ENCODE measurements at regions not wholly inside any gene's neighbourhood (a gene's known extent, or its start where the extent isn't known, plus 50 kb on each side); places are given as distances from the start of the nearest gene placed in this dataset.

DNA sequence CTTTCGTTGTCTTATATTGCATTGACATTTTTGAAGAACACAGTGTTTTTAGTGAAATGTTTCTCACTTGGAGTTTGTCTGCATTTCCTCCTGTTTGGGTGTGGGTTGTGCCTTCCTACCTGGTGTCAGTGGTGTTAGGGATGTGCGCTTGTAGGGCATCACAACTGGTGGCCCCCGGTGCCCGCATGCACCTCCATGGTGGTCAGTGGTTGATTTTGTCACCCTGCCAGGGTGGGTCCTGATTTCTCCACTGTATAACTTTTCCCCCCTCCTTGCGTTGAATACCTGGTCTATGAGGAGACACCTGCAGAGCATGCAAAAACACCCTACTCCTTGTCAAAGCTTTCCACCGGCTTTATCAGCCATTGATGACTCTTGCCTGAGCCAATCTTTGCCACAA is 132.9 kb downstream of the BARX1 start:
- H3K27me3 Mint-ChIP-seq: peaks cover 67% of the 10 kb centered on the region
- no peak overlapping the region for H3K27ac Mint-ChIP-seq (ENCODE audit: low read depth)
- ATAC-seq (replicated peaks; ENCODE audit: extremely low read depth, poor library complexity, severe bottlenecking): no peak
- H3K4me1 Mint-ChIP-seq: peaks cover 6% of the 10 kb centered on the region
- no peak overlapping the region for H3K4me3 Mint-ChIP-seq
- DNase-seq (ENCODE audit: low spot score in 2 of 2): no peak
- no peaks in the 10 kb centered on the region for H3K9me3 Mint-ChIP-seq
- no peaks in the 10 kb centered on the region for H3K36me3 Mint-ChIP-seq (ENCODE audit: insufficient read depth)

DNA sequence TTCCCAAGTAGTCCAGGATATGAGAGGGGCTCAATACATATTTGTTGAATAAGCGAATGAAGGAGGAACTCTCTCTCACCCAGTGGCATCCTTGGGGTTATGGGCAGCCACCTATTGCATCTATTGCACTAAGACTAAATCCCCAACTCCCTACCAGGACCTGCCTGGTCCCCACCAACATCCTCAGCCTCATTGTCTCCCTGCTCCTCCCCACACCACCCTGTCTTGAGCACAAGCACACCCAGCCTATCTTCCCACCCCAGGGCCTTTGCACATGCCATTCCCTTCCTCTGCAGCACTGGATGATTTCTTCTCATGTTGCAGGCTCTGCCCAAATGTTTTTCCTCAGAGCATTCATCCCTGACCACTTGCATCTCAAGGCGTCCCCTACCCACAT is 133.8 kb downstream of the BARX1 start:
- Mint-ChIP-seq H3K4me3 (no peak overlapping the region), H3K4me1 (no peaks in the 10 kb centered on the region), H3K27me3 (peaks cover 65% of the 10 kb centered on the region), H3K9me3 (no peaks in the 10 kb centered on the region), H3K27ac (ENCODE audit: low read depth) (no peak overlapping the region), H3K36me3 (ENCODE audit: insufficient read depth) (no peaks in the 10 kb centered on the region)
- ATAC-seq (replicated peaks; ENCODE audit: extremely low read depth, poor library complexity, severe bottlenecking): no peak
- DNase-seq (ENCODE audit: low spot score in 2 of 2): no peak

- Mint-ChIP-seq H3K9me3 (no peaks in the 10 kb centered on the region), H3K4me1 (no peaks in the 10 kb centered on the region), H3K36me3 (ENCODE audit: insufficient read depth) (no peaks in the 10 kb centered on the region), H3K4me3 (no peak overlapping the region), H3K27me3 (peaks cover 65% of the 10 kb centered on the region), H3K27ac (ENCODE audit: low read depth) (no peak overlapping the region)
- DNase-seq (ENCODE audit: low spot score in 2 of 2): no peak
- ATAC-seq (replicated peaks; ENCODE audit: extremely low read depth, poor library complexity, severe bottlenecking): no peak
Observed at GRCh38 chr9:93820667-93821306, 134.4 kb downstream of the BARX1 start.

- no peak for DNase-seq (ENCODE audit: low spot score in 2 of 2)
Observed at GRCh38 chr9:93819905-93820304, 135.2 kb downstream of the BARX1 start.

GRCh38 chr9:93818827-93819472 is 136.2 kb downstream of the BARX1 start:
- ATAC-seq (replicated peaks; ENCODE audit: extremely low read depth, poor library complexity, severe bottlenecking) (no peak), DNase-seq (ENCODE audit: low spot score in 2 of 2) (no peak)
- no peaks in the 10 kb centered on the region for H3K4me1 Mint-ChIP-seq
- peaks cover 70% of the 10 kb centered on the region for H3K27me3 Mint-ChIP-seq
- no peaks in the 10 kb centered on the region for H3K36me3 Mint-ChIP-seq (ENCODE audit: insufficient read depth)
- H3K4me3 Mint-ChIP-seq: no peak overlapping the region
- H3K9me3 Mint-ChIP-seq: no peaks in the 10 kb centered on the region
- H3K27ac Mint-ChIP-seq (ENCODE audit: low read depth): no peak overlapping the region

More at GRCh38 chr9:93819905-93820304, 135.2 kb downstream of the BARX1 start:
- Mint-ChIP-seq H3K9me3 (no peaks in the 10 kb centered on the region), H3K27ac (ENCODE audit: low read depth) (no peak overlapping the region), H3K4me3 (no peak overlapping the region), H3K36me3 (ENCODE audit: insufficient read depth) (no peaks in the 10 kb centered on the region), H3K4me1 (no peaks in the 10 kb centered on the region), H3K27me3 (peaks cover 65% of the 10 kb centered on the region)
- ATAC-seq (replicated peaks; ENCODE audit: extremely low read depth, poor library complexity, severe bottlenecking): no peak

DNA sequence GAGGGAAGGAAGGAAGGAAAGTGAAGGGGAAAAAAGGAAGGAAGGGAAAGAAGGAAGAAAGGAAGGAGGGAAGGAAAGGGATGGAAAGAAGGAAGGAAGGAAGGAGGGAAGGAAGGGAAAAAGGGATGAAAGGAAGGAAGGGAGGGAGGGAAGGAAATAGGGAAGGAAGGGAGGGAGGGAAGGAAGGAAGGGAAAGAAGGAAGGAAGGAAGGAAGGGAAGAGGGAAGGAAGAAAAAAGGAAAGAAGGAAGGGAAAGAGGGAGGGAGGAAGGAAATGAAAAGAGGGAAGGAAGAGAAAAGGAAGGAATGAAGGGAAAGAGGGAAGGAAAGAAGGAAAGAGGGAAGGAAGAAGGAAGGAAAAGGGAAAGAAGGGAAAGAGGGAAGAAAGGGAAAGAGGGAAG is 136.9 kb downstream of the BARX1 start:
- H3K36me3 Mint-ChIP-seq (ENCODE audit: insufficient read depth): no peaks in the 10 kb centered on the region
- DNase-seq (ENCODE audit: low spot score in 2 of 2) (no peak), ATAC-seq (replicated peaks; ENCODE audit: extremely low read depth, poor library complexity, severe bottlenecking) (no peak)
- no peaks in the 10 kb centered on the region for H3K9me3 Mint-ChIP-seq
- no peaks in the 10 kb centered on the region for H3K4me1 Mint-ChIP-seq
- no peak overlapping the region for H3K27ac Mint-ChIP-seq (ENCODE audit: low read depth)
- H3K4me3 Mint-ChIP-seq: no peak overlapping the region
- peaks cover 71% of the 10 kb centered on the region for H3K27me3 Mint-ChIP-seq

DNA sequence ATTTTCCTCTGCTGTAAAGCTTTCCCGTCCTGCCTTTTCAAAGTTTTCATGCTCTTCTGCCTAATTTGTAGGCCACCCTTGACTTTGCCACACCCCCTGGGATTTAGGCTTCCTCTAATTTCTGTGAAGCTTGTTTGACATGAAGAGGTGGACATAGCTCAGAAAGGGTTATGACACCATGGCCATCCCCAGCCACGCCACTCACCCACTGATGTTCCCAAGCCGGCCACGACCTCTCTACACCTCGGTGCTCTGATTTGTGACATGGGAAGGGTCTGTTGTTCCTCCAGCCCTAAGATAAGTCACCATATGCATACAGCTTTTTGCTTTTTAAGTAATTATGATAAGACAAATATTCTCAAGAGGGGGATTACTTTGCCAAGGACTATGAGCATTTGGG is 139.5 kb downstream of the BARX1 start:
- ATAC-seq (replicated peaks; ENCODE audit: extremely low read depth, poor library complexity, severe bottlenecking) (no peak), DNase-seq (ENCODE audit: low spot score in 2 of 2) (no peak)
- Mint-ChIP-seq H3K9me3 (no peaks in the 10 kb centered on the region), H3K4me1 (no peaks in the 10 kb centered on the region), H3K27me3 (peaks cover 45% of the 10 kb centered on the region), H3K4me3 (no peak overlapping the region), H3K27ac (ENCODE audit: low read depth) (no peak overlapping the region), H3K36me3 (ENCODE audit: insufficient read depth) (no peaks in the 10 kb centered on the region)

- Mint-ChIP-seq H3K4me3 (no peak overlapping the region), H3K27me3 (peaks cover 40% of the 10 kb centered on the region), H3K9me3 (no peaks in the 10 kb centered on the region), H3K4me1 (no peaks in the 10 kb centered on the region), H3K36me3 (ENCODE audit: insufficient read depth) (no peaks in the 10 kb centered on the region), H3K27ac (ENCODE audit: low read depth) (no peak overlapping the region)
- DNase-seq (ENCODE audit: low spot score in 2 of 2) (no peak), ATAC-seq (replicated peaks; ENCODE audit: extremely low read depth, poor library complexity, severe bottlenecking) (no peak)
Observed at GRCh38 chr9:93815135-93815534, 140.0 kb downstream of the BARX1 start.

DNA sequence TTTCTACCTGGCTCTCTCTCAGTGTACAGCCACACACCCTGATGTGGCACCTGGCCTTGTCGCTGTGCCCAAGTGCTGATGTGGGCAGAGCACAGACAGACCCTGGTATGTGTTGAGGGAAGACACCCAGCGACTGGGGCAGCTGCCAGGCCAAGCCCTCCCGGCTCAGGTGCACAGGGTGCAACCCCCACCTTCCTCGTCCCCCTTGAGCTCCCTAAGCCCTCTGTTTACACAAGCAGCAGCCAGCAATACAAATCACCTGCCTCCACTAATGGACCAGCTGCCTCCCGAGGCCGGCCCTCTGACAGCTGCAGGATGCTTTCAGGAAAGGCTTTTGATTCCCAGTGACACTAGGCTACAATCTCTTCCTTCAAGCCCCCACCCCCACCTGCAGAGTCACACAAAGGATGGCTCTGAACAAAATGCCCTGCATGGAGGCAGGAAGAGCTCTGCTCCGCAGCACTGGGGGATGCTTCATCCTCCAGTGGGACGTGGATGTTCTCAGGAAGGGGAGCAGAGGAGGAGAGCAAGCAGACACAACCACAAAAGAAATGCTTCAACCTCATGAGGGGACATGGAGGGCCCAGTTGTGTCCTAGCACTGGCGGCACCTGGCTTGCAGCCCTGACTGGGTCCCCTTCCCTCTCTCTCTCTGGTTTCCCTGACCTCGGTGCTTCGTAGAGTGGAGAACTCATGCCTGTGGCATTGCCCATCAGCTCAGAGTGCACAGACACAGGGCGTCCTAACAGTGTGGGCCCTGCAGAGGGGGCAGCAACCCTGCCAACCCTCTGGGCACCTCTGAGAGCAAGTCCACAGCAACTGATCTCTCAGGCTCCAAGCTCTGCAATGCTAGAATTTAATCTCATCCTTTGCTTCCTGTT is 140.8 kb downstream of the BARX1 start:
- Mint-ChIP-seq H3K36me3 (ENCODE audit: insufficient read depth) (no peaks in the 10 kb centered on the region), H3K27me3 (peaks cover 34% of the 10 kb centered on the region), H3K27ac (ENCODE audit: low read depth) (no peak overlapping the region), H3K9me3 (no peaks in the 10 kb centered on the region), H3K4me1 (no peaks in the 10 kb centered on the region), H3K4me3 (no peak overlapping the region)
- DNase-seq (ENCODE audit: low spot score in 2 of 2) (no peak), ATAC-seq (replicated peaks; ENCODE audit: extremely low read depth, poor library complexity, severe bottlenecking) (no peak)

DNA sequence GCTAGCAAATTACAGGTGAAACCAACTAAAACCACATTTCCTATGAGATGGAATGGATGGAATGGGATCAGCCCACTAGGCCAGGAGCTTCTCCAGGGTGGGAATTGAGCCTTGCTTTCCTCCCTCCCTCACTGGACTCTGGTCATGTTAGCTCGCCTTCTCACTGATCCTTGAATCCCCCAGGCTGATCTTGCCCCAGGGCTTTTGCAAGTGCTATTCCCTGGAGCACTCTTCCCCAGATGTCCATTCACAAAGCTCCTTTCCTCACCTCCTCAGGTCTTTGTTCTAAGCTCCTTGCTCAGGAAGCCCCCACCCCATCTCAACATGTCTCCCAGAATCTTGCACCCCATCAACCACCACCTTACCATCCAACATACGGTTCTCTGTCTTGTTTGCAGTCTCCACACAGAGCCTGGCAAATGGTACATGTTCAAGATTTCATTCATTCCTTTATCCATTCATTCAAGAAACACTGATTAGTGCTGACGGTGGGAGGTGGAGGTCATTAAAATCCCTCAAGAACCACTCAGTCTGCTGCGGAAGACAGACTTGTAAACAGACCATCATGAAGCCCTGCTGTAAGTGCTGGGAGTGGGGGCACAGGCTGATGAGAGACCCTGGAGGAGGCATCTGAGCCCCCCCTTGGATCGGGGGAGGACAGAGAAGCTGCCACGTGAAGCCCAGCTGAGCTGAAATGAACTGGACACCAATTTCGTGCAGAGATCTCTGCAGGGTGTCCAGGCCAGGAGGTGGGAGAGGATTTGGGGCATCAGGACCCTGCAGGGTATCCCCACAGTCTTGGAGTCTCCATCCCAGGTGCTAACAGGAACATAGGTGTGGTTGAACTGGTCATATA is 141.7 kb downstream of the BARX1 start:
- H3K27ac Mint-ChIP-seq (ENCODE audit: low read depth): no peak overlapping the region
- no peaks in the 10 kb centered on the region for H3K4me1 Mint-ChIP-seq
- DNase-seq (ENCODE audit: low spot score in 2 of 2) (no peak), ATAC-seq (replicated peaks; ENCODE audit: extremely low read depth, poor library complexity, severe bottlenecking) (no peak)
- H3K36me3 Mint-ChIP-seq (ENCODE audit: insufficient read depth): no peaks in the 10 kb centered on the region
- no peak overlapping the region for H3K4me3 Mint-ChIP-seq
- H3K27me3 Mint-ChIP-seq: peaks cover 34% of the 10 kb centered on the region
- no peaks in the 10 kb centered on the region for H3K9me3 Mint-ChIP-seq

- Mint-ChIP-seq H3K27ac (ENCODE audit: low read depth) (no peak overlapping the region), H3K9me3 (no peaks in the 10 kb centered on the region)
Observed at GRCh38 chr9:93812410-93812668, 142.8 kb downstream of the BARX1 start.

More at GRCh38 chr9:93812410-93812668, 142.8 kb downstream of the BARX1 start:
- Mint-ChIP-seq H3K4me1 (no peaks in the 10 kb centered on the region), H3K4me3 (no peak overlapping the region), H3K27me3 (peaks cover 34% of the 10 kb centered on the region), H3K36me3 (ENCODE audit: insufficient read depth) (no peaks in the 10 kb centered on the region)
- DNase-seq (ENCODE audit: low spot score in 2 of 2) (no peak), ATAC-seq (replicated peaks; ENCODE audit: extremely low read depth, poor library complexity, severe bottlenecking) (no peak)
